Left hindlimb (tissue), 1 donor: ENCODE measurements at regions not wholly inside any gene's neighbourhood (a gene's known extent, or its start where the extent isn't known, plus 50 kb on each side); places are given as distances from the start of the nearest gene placed in this dataset.
A peak's percentile ranks its signal among the peaks of the same experiment; 100 is the strongest.

Experiments used
- DNase-seq: peaks from one replicate; pipeline ENCODE4 v3.0.0-alpha.2; 2018

DNA sequence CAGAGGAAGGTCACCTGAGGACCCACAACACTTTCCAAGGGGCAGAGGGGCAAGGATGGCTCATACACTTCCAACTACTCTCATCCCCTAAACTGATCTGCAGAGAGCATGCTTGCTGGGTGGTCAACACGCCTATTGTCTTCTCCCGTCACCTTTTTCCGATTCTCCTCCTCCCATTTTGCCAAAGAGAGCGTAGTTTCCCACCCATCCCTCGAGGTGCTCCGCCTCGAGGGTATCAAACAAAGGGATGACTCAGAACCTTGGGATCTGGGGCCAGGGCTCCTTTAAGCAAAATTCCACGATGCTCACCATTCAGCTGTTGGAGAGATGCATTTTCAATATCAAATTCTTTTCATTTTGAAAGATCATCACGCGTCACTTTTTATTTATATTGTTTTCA is 507.5 kb upstream of the SULF2 start:
- DNase-seq = no peak

DNA sequence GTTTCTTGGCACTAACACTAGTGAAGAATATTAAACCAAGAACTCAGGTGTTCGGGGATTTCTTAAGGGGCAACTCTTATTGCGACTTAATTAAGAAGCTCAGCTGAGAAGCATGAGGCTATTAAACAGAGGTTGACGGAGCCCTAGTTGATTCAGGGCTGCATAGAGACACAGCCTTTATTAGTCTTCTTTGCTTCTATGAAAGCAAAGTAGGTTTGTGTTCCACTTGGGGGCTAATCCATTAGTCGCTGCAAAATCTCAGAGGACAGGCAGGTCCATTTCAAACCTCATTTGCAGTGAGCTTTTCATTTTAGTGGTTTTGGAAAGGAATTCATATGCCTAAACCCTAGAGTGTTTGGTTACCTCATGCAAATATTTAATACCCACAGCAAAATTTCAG is 506.6 kb upstream of the SULF2 start:
- DNase-seq = no peak

DNA sequence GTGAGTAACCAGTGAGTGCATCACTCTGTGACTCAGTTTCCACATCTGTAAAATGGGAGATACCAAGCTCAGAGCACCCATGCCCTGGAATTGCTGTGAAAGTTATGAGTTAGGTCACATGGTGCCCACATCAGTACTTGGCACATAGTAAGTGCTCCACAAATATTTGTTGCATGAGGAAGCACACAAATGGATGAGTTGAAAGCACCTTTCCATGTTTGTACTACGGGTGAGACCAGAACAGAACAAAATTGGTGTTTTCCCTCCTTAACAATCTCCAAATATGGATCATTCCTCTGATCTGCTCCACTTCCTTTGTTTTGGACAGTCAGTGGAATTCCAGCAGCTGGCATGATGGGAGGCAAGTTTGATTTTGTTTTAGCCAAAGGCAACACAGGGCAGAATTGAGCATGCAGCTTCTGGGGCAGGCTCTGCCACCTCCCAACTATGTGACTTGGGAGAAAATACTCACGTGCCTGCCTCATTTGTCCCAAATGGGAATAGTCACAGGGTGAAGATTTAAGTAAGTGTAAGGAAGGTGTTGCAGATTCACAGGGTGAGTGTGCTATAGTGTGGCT is 503.7 kb upstream of the SULF2 start:
- DNase-seq = no peak

DNA sequence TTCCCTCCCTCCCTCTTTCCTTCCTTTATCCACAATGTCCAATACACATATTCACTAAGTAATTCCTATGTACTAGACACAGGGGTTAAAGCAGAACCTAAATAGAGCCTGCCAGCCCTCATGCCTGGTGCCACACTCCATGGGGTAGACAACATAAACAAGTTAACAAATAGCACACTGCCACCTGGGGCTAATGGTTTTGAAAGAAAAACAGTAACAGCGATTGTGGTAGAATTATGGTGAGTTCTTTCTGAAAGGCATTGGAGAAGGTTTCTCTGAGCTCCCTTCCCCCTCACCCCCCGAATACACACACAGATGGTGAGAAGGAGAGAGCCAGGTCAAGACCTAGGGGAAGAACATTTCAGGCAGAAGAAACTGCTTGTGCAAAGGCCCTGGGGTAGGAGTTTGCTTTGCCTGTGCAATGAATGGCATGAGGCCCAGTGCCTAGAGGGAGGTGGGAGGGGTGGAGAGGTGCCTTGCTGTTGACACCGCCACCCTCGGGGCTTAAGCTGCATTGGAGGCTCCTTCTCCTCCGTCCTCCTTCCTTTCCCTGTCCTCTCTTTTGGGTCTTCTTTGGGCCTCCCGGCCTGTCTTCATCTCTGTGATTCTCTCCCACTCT is 502.4 kb upstream of the SULF2 start:
- no peak for DNase-seq

DNA sequence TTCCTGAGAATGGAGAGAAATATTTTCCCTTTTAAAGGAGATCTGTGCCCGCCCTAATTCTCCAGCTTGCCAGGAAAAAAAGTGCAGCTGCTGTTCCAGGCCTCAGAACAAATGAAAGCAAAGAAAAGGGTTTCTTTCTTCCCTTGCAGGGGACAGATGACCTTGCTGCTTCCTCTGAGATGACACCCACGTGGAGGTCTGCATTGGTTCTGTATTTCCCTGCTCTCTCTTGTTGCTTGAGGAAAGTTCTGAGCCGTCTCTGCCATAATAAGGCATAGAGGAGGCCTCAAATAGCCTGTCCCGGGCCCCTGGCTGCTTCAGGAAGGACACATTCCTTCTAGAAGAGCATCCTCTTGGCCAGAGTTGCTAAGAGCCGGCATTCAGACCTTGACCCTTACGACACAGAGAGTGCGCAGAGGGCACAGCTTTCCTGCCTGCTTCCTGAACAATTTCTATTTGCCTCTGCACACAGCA is 501.8 kb upstream of the SULF2 start:
- peak; percentile 59 for DNase-seq

DNA sequence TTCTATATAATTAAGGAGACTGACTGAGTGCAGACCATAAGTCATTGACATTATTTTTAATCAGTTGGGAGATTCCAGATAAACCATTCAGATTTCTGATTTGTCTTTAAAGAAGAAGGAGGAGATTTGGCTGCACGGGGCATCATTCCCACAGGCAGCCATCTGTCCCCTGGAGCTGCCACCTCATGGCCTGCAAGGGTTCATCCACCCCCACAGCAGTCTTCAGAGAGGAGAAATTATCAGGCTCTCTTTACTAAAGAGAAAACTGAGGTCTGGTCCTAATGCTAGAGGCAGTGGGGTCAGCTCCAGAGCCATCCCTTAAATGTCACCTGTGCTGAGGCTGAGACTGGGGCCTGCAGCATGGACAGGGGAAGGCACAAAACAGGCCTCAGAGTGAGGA is 501.3 kb upstream of the SULF2 start:
- DNase-seq = no peak

DNA sequence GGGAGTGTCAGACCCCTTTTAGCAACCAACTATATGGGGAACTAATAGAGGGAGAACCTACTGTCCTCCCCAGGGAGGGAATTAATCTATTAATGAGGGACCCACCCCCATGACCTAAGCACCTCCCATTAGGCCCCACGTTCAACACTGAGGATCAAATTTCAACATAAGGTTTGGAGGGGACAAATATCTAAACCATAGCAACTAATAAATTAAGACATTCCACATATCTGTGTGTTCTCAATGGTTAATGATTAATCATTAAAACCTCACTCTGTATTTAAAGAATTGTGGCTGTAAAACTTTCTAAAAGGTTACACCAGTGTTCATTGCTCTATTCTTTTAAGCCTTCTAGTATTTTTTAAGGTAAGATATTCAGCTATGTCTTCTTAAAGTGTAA is 500.4 kb upstream of the SULF2 start:
- no peak for DNase-seq

DNA sequence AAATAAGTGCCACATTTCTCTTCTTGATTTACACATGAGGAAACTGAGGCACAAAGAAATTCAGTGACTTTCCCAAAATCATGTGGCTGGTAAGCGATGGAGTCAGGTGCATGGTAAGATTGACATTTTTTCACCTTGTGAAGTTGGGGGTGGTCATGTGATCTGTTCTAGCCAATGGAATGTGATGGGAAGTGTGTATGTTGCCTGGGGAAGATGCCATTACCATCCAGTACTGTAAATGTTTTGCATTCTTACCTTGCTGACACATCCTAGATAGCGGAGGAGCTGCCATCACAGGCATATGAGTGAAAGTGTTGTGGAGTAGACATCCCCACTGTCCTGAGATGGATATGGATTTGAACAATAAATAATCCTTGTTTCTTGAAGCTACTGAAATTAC is 499.6 kb upstream of the SULF2 start:
- no peak for DNase-seq

DNA sequence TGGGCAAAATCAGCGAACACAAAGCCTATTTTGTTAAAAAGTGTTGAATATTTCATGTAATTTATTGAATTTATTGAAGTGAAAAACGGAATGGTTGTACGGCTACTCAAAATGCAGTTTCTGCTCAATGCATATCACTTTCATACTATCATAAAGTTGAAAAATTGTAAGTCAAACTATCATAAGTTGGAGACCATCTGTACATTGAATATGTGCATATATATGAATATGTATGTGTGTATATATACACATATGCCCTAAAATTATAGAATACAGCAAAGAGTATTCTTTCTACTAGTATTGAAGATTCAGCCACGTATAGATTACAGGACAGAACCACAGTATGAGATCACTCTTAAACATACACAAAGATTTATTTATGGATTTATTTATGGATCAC is 499.0 kb upstream of the SULF2 start:
- DNase-seq = no peak

DNA sequence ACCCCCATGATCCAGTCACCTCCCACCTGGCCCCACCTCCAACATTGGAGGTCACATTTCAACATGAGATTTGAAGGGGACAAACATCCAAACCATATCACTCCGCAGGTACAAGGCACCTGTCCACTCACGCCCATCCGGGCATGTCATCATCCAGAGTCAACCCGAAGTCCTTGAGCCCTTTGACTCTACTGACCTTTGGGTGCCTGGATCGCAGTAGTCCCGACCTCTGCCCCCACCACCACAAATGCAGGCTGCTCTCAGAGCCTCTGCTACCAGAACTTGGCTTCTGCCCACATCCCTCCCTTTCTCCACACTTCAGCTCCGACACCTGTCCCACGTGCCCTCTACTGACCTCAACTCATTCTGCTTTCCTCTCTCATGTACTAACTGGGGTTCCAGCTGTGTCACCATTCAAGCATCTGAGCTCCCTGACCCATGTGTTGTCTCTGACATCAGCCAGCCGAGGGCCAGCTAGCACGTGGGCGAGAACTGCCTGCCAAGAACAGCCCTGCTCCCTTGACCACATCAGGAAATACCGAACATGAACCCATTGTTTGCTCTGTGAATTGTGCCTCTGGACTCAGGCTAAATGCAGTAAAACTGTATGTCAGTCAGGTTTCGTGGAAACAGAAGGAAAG is 498.3 kb upstream of the SULF2 start:
- peak; percentile 75 for DNase-seq

DNA sequence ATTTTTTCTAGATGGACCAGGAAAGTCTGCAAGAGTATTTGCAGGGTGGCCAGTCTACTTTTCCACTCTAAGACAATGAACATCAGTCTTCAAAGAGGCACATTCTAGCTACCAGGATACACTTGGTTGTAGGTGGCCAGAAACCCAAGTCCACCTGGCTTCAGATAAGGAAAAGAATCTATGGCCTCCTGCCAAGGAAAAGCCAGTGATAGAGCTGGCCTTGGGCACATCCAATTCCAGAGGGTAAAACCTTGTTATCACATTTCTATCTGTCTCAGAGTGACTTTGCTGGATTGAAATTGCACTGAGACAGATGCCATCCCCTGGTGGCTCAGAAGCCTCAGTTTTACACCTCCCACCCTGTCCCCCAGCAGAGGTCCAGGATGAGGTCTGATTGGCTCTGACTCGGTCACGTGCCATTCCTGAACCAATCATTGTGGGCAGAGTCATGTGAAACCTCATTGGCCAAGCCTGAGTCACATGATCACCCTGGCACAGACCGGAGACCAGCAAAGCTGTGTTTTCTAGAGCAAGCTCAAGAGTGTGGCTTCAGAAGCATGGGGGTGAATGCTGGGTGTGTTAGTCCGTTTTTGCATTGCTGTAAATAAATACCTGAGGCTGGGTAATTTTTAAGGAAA is 497.4 kb upstream of the SULF2 start:
- no peak for DNase-seq

DNA sequence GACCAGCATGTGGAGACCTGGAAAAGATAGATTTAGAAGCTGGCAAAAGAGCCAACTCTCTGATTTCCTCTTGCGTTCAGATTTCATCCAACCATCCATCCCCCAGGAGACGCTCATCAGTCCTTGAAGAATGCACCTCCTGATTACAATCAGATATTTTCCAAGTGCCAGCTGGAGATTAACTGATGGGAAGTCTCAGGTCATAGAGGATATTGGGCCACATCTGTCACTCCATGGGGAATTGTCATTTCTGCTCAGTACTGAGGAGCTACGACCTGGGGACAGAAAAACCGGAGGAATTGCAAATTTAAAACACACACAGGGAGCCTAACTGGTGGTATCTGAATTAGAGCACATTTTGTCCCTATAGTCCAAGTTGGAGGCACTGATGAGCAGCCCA is 496.2 kb upstream of the SULF2 start:
- DNase-seq = no peak

DNA sequence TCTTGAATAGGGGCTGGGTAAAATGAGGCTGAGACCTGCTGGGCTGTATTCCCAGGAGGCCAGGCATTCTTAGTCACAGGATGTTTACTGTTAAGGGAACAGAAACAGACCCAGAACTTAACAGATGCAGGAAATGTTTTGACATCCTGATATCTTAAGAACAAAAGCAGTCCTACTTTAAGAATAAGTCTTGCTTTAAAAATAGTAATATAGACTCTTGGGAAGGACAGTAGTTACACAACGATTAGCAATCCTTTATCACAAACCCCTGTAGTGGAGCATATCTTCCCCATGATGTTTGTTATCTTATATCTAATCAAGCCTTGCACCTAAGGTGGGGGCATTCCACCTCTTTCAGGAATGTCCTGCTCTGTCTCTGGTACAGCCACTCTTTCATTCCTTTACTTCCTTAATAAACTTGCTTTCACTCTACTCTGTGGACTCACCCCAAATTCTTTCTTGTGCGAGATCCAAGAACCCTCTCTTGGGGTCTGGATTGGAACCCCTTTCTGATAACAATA is 493.7 kb upstream of the SULF2 start:
- DNase-seq = no peak

DNA sequence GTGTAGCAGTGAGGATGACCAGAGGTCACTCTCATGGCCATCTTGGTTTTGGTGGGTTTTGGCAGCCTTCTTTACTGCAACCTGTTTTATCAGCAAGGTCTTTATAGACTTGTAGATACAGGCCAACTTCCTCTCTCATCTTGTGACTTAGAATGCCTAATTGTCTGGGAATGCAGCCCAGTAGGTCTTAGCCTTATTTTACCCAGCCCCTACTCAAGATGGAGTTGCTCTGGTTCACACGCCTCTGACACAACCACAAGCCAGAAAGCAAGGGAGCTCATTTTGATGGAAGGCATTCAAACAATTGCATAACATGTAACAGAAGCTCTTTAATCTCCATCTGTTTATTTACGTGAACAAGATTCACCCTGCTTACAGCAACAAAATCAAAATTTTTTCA is 492.0 kb upstream of the SULF2 start:
- DNase-seq = no peak

DNA sequence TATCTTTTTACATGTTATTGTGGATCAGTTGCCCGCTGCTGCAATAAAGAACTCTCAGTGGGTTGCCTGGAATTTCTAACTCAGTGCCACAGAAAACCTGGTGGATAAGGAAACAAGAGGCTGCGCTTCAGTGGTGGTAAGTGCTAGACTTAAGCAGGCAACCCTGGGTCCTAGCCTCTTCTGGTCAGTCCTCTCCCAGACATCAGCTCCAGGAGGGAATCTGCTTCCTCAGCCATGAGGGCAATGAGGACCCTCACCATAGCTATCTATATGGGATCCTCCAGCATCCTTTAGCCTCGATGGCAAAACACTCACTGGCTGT is 490.7 kb upstream of the SULF2 start:
- DNase-seq = no peak

DNA sequence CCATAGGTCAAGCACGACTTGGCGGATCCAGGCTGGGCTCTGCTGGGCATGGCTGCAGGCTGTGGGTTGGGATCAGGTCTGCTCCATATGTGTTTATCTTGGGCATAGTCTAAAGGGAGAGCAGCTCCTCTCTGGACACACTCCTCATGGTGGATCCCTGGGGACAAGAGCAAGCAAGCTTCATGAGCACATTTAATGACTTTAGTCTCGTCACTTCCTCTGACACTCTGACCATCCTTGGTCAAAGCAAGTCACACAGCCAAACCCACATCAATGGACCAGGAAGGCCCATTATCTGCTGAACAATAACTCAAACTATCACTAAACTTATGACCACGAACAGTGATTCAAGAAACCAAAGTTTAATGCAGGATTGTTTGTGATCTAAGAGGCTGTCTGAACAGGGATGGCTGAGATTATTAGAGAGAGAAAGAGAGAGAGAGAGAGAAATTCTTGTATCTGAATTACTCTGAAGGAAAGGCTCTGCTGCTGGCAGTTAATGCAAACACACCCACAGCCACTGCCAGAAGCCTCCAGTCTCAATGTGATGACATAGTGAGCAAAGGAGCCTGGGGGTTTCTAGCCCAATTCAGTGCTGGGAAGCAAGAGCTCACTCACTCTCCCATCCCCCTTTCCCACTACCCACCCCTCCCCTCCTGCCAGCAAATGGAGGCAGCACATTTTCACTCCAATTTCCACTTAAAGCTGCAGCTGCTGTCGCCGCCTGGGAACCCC is 490.2 kb upstream of the SULF2 start:
- peak; percentile 77 for DNase-seq

DNA sequence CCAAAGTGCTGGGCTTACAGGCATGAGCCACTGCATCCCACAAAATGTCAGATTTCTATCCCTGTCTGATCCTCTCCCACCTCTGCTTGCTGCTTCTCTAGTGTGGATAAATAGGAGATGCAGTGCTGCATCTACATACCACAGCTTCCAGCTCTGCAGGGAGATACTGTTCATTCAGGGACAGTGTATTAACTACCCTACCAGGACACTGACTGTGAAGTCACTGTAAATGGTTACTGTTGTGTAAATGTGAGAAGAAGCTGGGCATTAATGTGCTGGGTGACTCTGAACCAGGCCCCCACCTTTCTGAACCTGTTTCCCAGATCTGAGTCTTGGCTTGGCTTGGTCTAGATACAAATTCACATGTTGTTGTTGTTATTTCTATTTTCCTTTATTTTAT is 488.6 kb upstream of the SULF2 start:
- no peak for DNase-seq

DNA sequence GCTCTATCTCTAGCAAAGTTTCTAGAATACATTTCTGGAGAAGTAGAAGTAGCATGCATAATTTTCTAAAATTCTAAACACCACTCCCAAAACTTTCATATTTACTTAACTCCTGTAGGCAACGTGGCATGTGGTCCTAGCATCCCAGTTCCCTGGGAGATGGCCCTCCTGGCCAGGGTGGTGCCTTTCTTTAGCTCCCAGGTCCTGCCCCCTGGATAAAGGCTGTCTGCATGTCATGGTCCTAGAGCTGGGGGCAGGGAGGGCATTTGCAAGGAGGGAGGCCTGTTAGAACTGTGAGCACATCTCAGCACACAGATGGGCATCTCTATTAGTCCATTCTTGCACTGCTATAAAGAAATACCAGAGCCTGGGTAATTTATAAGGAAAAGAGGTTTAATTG is 485.6 kb upstream of the SULF2 start:
- DNase-seq = no peak

DNA sequence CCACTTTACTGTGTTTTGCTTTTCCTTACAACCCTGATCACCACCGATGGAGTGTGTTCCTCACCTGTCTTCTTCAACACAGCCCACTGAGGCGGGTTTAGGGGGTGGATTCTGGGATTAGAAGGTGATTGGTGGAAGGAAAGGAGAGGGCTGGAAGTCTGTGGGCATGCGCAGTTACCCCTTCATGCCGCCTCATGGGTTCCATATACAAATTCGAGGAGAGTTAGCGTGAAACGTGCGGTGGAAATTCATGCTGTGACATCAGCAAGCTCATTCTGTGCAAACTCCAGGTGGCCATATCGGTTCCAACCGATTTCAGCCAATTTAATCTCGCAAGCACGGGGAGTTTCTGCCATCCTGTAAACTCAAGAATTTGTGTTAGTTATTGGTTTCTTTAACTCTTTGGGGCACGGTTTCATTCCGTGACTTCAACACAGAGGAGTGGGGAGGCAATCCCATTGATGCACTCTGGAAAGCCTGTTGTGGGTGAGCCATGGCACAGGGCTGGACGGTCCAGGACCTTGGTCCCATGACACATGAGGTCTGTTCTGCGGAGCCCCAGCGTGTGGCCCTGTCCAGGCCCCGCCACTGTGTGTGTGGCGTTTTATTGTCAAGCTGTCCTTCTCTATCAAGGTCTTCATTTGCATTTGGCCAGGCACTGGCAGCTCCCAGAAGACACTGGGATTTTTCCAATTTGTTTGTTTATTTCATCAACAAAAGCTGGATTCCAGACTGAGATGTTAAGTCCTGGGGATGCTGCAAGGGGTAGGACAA is 482.8 kb upstream of the SULF2 start:
- no peak for DNase-seq

DNA sequence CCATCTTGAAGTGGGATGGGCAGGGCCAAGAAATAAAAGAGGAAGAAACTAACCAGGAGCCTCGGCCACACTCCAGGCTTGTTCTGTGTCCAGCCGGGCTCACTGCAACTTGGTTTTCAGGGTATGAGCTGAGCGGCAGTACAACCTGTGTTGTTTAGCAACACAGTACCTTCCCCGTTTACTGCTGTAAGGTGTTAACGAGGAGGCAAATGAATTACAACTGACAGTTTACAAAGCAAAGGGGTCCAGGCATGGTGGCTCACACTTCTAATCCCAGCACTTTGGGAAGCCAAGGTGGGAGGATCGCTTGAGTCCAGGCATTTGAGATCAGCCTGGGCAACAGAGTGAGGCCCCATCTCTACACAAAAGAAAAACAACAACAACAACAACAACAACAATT is 481.3 kb upstream of the SULF2 start:
- DNase-seq = no peak

DNA sequence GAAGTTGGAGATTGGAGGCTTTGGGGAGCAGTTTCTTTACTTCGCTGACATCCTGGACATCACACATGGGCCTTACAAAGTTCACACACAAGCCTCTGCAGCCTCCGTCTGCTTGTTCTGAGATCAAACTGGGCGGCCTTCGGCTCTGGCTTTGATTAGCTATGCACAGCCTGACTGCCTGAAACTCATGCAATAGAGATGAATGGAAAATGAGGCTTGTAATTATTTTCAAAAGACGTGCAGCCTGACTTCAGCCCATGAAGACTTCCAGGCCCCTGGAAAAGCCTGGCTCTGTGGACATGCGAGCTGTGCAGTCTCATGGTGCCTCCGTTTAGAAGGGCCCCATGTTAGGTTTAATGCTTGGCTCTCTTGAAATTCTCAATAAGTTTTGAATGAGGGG is 480.5 kb upstream of the SULF2 start:
- DNase-seq = no peak

DNA sequence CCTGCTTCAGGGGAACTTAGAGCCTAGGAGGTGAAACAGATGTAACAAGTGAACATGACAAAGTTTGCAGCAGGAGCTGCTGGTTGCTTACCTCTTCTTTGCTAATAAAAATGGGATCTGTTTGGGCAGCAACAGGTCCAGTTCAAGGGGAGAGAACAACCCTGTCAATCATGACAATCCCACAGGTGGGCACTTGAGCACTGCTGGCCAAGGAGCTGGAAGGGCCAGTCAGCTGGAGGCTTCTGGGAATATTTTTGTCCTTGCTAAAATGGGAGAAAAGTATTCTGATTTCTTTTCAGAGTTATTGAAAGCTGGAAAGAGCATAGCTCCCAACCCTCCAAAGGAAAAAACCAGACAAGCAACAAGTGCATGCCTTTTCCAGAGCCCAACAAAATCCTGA is 477.7 kb upstream of the SULF2 start:
- DNase-seq = no peak

DNA sequence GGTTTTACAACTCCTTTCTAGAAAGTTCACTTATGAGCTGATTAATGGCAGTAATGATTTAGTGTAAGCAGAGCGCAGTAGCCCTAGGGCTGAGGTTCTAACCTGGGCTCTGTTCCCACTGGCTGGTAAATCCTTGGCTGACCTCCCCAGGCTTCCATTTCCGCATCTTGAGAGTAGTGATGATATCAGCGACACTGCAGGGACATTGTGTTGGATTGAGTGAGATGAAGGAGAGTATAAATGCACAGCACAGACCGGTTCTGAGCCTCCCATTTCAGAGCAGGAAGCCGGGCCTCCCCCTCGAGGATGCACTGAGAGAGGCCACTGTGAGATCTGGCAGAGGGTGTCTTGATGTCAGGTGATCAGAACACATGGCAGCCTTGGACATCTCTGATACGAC is 477.2 kb upstream of the SULF2 start:
- DNase-seq = no peak
